Keratinocyte (primary cell): ENCODE measurements at regions not wholly inside any gene's neighbourhood (a gene's known extent, or its start where the extent isn't known, plus 50 kb on each side); places are given as distances from the start of the nearest gene placed in this dataset.
A peak's percentile ranks its signal among the peaks of the same experiment; 100 is the strongest.

Experiments
- DNase-seq: peaks from one replicate; pipeline ENCODE4 v3.0.0-alpha.2; 2011; ENCODE audit warnings: low read depth, missing footprints, low spot score
- FAIRE-seq: peaks from 2 replicates; lab custom pipeline; 2011; peaks lifted over from hg19 to GRCh38; lab: Jason Lieb, UNC
- H2AFZ ChIP-seq: 2 replicates; pipeline ENCODE4 v1.6.0; 2012; ENCODE audit warnings: low read length, control low read depth, inconsistent platforms; ENCODE audit not compliant: control insufficient read depth
- H3K27ac ChIP-seq: 2 replicates; pipeline ENCODE4 v1.5.1; 2011; ENCODE audit warnings: low read length; ENCODE audit not compliant: control insufficient read depth, insufficient read depth
- H3K27me3 ChIP-seq: 3 replicates; pipeline ENCODE4 v1.6.0; 2011; ENCODE audit warnings: low read length; ENCODE audit not compliant: control insufficient read depth, insufficient read depth; ENCODE audit errors: extremely low read depth
- H3K36me3 ChIP-seq, 2 experiments: 2 replicates in 1 of 2; 3 replicates in 1 of 2; pipeline ENCODE4 v1.5.1; 2011; ENCODE audit warnings: low read length in 2 of 2, mild to moderate bottlenecking in 1 of 2; ENCODE audit not compliant: control insufficient read depth in 2 of 2, insufficient read depth in 2 of 2; ENCODE audit errors: extremely low read depth in 1 of 2
- H3K4me1 ChIP-seq: 3 replicates; pipeline ENCODE4 v1.5.1; 2011; ENCODE audit warnings: low read length; ENCODE audit not compliant: control insufficient read depth, insufficient read depth; ENCODE audit errors: extremely low read depth
- H3K4me2 ChIP-seq: 3 replicates; pipeline ENCODE4 v1.6.0; 2011; ENCODE audit warnings: low read depth, low read length; ENCODE audit not compliant: control insufficient read depth, insufficient read depth; ENCODE audit errors: extremely low read depth
- H3K4me3 ChIP-seq, 3 experiments: fragments of 200-600 bp in 1 of 3; sonication (generic) in 1 of 3; 2 replicates in 2 of 3; 3 replicates in 1 of 3; pipeline ENCODE4 v1.5.1; 2011 to 2016; ENCODE audit warnings: low read length in 3 of 3, mild to moderate bottlenecking in 3 of 3, control low read depth in 2 of 3, inconsistent platforms in 1 of 3, low read depth in 1 of 3, mixed read lengths in 1 of 3, mixed run types in 1 of 3, moderate library complexity in 1 of 3; ENCODE audit not compliant: control insufficient read depth in 2 of 3, insufficient read depth in 2 of 3; ENCODE audit errors: extremely low read depth in 1 of 3
- H3K79me2 ChIP-seq: 2 replicates; pipeline ENCODE4 v1.6.0; 2012; ENCODE audit warnings: low read length; ENCODE audit not compliant: control insufficient read depth, insufficient read depth
- H3K9ac ChIP-seq: 3 replicates; pipeline ENCODE4 v1.6.0; 2011; ENCODE audit warnings: low read length; ENCODE audit not compliant: control insufficient read depth, insufficient read depth; ENCODE audit errors: extremely low read depth
- H3K9me1 ChIP-seq: 3 replicates; pipeline ENCODE4 v1.6.0; 2011; ENCODE audit warnings: low read length; ENCODE audit not compliant: control insufficient read depth, insufficient read depth; ENCODE audit errors: extremely low read depth
- H3K9me3 ChIP-seq: 2 replicates; pipeline ENCODE4 v1.5.1; 2012; ENCODE audit warnings: low read depth, low read length; ENCODE audit not compliant: control insufficient read depth
- H4K20me1 ChIP-seq: 3 replicates; pipeline ENCODE4 v1.6.0; 2011; ENCODE audit warnings: low read length; ENCODE audit not compliant: control insufficient read depth, insufficient read depth; ENCODE audit errors: extremely low read depth
- EZH2 ChIP-seq: IDR thresholded peaks from one replicate; pipeline ENCODE4 v1.6.1; 2012; ENCODE audit warnings: inconsistent platforms, mild to moderate bottlenecking, low read length, moderate library complexity
- dilution Hi-C: fragments of 300-500 bp; cut with MboI; formaldehyde crosslinking; loops from one replicate; pipeline ENCODE4 v1.7.0; 2020; ENCODE audit warnings: low sequenced_read_pairs; ENCODE audit not compliant: extremely low pct_ligation_motif_present
- TF ChIP-seq, protein P1 (sequence below), 3 experiments: IDR thresholded peaks in 1 of 3; conservative IDR thresholded peaks in 1 of 3; optimal IDR thresholded peaks in 1 of 3; 2 replicates in 2 of 3; 3 replicates in 1 of 3; pipeline versions ENCODE3 to v1.5.1; 2011; ENCODE audit warnings: low read length in 3 of 3, mild to moderate bottlenecking in 3 of 3, moderate library complexity in 2 of 3, control low read depth in 1 of 3, inconsistent platforms in 1 of 3; ENCODE audit not compliant: insufficient read depth in 2 of 3; ENCODE audit errors: extremely low read depth in 1 of 3

DNA sequence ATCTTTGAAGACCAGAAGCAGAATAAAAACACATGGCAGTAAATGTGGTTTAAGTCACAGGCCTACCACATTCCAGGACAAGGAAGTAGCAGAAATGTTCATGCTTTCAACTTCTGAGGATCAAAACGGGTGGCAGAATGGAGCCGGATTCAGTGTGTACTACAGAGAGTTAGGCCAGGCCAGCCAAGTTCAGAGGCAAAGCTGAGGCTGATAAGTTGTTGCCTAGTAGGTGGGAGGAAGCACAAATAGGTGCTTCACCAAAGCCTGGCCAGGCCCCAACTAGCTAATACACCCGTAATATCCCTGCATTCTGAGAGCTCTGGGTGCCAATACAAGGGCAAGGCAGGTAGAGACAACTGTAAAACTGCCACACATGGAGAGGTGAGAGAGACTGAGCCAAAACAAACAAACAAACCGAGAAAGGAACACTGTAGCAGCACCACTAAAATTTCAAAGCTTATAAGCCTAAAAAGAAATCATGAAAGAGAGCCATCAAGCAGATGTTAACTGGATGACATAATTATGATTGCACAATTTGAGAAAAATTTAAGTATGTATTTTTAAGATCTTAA, 156.4 kb upstream of the CBLB start:
- Histone ChIP-seq H3K27ac (peak overlapping the region; percentile 43), H3K9me1 (no peaks in the 10 kb centered on the region), H4K20me1 (no peaks in the 10 kb centered on the region), H3K4me2 (peak overlapping the region; percentile 54), H3K4me3 (no peak overlapping the region), H3K79me2 (no peaks in the 10 kb centered on the region), H3K4me1 (peaks cover 11% of the 10 kb centered on the region), H3K9me3 (no peaks in the 10 kb centered on the region), H3K36me3 (no peaks in the 10 kb centered on the region), H2AFZ (peak overlapping the region; percentile 99), H3K27me3 (no peaks in the 10 kb centered on the region), H3K9ac (peak overlapping the region; percentile 22)
- TF ChIP-seq, protein P1, sequence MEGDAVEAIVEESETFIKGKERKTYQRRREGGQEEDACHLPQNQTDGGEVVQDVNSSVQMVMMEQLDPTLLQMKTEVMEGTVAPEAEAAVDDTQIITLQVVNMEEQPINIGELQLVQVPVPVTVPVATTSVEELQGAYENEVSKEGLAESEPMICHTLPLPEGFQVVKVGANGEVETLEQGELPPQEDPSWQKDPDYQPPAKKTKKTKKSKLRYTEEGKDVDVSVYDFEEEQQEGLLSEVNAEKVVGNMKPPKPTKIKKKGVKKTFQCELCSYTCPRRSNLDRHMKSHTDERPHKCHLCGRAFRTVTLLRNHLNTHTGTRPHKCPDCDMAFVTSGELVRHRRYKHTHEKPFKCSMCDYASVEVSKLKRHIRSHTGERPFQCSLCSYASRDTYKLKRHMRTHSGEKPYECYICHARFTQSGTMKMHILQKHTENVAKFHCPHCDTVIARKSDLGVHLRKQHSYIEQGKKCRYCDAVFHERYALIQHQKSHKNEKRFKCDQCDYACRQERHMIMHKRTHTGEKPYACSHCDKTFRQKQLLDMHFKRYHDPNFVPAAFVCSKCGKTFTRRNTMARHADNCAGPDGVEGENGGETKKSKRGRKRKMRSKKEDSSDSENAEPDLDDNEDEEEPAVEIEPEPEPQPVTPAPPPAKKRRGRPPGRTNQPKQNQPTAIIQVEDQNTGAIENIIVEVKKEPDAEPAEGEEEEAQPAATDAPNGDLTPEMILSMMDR (optimal IDR thresholded peaks at IDR 0.05 in 1 of 3, IDR thresholded peaks at IDR 0.05 in 1 of 3, conservative IDR thresholded peaks at IDR 0.05 in 1 of 3; ENCODE audit: extremely low read depth in 1 of 3, insufficient read depth in 2 of 3, low read length in 3 of 3): no peak
- TF ChIP-seq EZH2: no peak
- dilution Hi-C loops: no loop called here
- DNase-seq (no peak), FAIRE-seq (peak; percentile 46)

DNA sequence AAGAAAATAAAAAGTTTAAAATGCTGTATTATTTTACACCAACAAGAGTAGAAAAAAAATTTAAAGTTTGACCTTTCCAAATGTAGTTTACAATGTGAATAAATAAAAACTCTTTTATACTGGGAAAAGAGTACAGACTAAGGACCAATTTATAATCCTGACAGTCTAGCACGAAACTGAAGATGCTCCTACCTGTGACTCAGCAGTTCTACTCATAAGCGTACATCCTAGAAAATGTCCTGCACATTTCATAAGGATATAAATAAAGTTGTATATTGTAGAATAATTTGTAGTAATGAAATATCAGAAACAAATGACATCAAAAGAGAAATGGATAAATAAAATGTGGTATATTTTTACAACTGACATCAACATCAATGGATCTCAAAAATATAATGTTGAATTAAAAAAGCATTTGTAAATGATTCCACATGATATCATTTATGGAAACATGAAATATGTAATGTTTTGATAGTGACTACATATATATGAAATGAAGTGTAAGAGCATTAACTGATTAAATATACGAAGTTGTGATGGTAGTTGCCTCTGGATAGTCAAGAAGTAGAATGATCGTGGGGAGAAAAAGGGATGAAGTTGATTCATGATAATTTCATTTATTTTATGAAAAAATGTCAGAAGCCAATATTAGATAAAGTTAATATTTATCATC, 161.3 kb upstream of the CBLB start:
- Histone ChIP-seq H3K27ac (peak overlapping the region; percentile 26), H3K4me3 (no peak overlapping the region), H3K4me1 (peaks cover 20% of the 10 kb centered on the region), H3K79me2 (no peaks in the 10 kb centered on the region), H2AFZ (no peak overlapping the region), H3K36me3 (no peaks in the 10 kb centered on the region), H3K27me3 (no peaks in the 10 kb centered on the region), H3K9ac (no peak overlapping the region), H4K20me1 (no peaks in the 10 kb centered on the region), H3K4me2 (peak overlapping the region; percentile 48), H3K9me1 (no peaks in the 10 kb centered on the region), H3K9me3 (no peaks in the 10 kb centered on the region)
- DNase-seq: no peak
- TF ChIP-seq EZH2: no peak
- TF ChIP-seq, protein P1 (optimal IDR thresholded peaks at IDR 0.05 in 1 of 3, IDR thresholded peaks at IDR 0.05 in 1 of 3, conservative IDR thresholded peaks at IDR 0.05 in 1 of 3; ENCODE audit: extremely low read depth in 1 of 3, insufficient read depth in 2 of 3, low read length in 3 of 3): no peak
- FAIRE-seq: no peak
- dilution Hi-C loops: no loop called here
